Smooth muscle cell (in vitro differentiated cells): ENCODE measurements at regions not wholly inside any gene's neighbourhood (a gene's known extent, or its start where the extent isn't known, plus 50 kb on each side); places are given as distances from the start of the nearest gene placed in this dataset.

Source experiments
- DNase-seq: peaks from one replicate; lab custom pipeline; 2025; ENCODE audit not compliant: unreplicated experiment; lab: John Stamatoyannopoulos, UW
- H2AFZ ChIP-seq: fragments of 200-600 bp; sonication (generic); 2 replicates; pipeline ENCODE4 v1.6.0; 2016; ENCODE audit warnings: antibody characterized with exemption, low read depth, mild to moderate bottlenecking
- H3F3A ChIP-seq: fragments of 200-600 bp; sonication (generic); 2 replicates; pipeline ENCODE4 v1.6.0; 2017; ENCODE audit warnings: antibody characterized with exemption, low read depth
- H3K27ac ChIP-seq: fragments of 200-600 bp; sonication (generic); 2 replicates; pipeline ENCODE4 v1.5.1; 2016; ENCODE audit warnings: low read depth, mild to moderate bottlenecking
- H3K27me3 ChIP-seq: fragments of 200-600 bp; sonication (generic); 2 replicates; pipeline ENCODE4 v1.6.1; 2016; ENCODE audit warnings: low read depth, mild to moderate bottlenecking
- H3K36me3 ChIP-seq: fragments of 200-600 bp; sonication (generic); 2 replicates; pipeline ENCODE4 v1.5.1; 2016; ENCODE audit warnings: low read depth
- H3K4me1 ChIP-seq: fragments of 200-600 bp; sonication (generic); 2 replicates; pipeline ENCODE4 v1.5.1; 2016; ENCODE audit warnings: low read depth
- H3K4me2 ChIP-seq: fragments of 200-600 bp; sonication (generic); 2 replicates; pipeline ENCODE4 v1.6.0; 2016; ENCODE audit warnings: mild to moderate bottlenecking
- H3K4me3 ChIP-seq: fragments of 200-600 bp; sonication (generic); 2 replicates; pipeline ENCODE4 v1.5.1; 2016; ENCODE audit warnings: mild to moderate bottlenecking
- H3K79me2 ChIP-seq: fragments of 200-600 bp; sonication (generic); 2 replicates; pipeline ENCODE4 v1.6.0; 2016; ENCODE audit warnings: low read depth, mild to moderate bottlenecking
- H3K9ac ChIP-seq: fragments of 200-600 bp; sonication (generic); 2 replicates; pipeline ENCODE4 v1.6.0; 2016; ENCODE audit warnings: low read depth
- H3K9me3 ChIP-seq: fragments of 200-600 bp; sonication (generic); replicated peaks from 2 replicates; pipeline ENCODE4 v1.5.1; 2016; ENCODE audit warnings: low read depth
- H4K20me1 ChIP-seq: fragments of 200-600 bp; sonication (generic); 2 replicates; pipeline ENCODE4 v1.6.0; 2016; ENCODE audit warnings: low read depth
- CTCF ChIP-seq: fragments of 200-600 bp; sonication (generic); IDR thresholded peaks from 2 replicates; pipeline ENCODE4 v1.5.1; 2017; ENCODE audit warnings: borderline replicate concordance, mild to moderate bottlenecking, antibody characterized with exemption; ENCODE audit not compliant: insufficient read depth, poor library complexity, severe bottlenecking
- WGBS: methylation state at CpG from one replicate; pipeline ENCODE4 v1.1.7; 2016; ENCODE audit warnings: low lambda C conversion rate; 5-methylcytosine and 5-hydroxymethylcytosine counted together

- H3K9ac ChIP-seq: no peak overlapping the region
- H3K9me3 ChIP-seq: no peaks in the 10 kb centered on the region
- no peak for TF ChIP-seq CTCF
- H3K36me3 ChIP-seq: no peaks in the 10 kb centered on the region
- H3K4me3 ChIP-seq: no peak overlapping the region
- 86% methylated on average over 2 of the region's 2 CpGs for WGBS
- H4K20me1 ChIP-seq: no peaks in the 10 kb centered on the region
- H3K79me2 ChIP-seq: no peaks in the 10 kb centered on the region
- H3K27me3 ChIP-seq: no peaks in the 10 kb centered on the region
- DNase-seq: no peak
- no peak overlapping the region for H2AFZ ChIP-seq
- H3K4me2 ChIP-seq: no peak overlapping the region
- no peak overlapping the region for H3K27ac ChIP-seq
- H3F3A ChIP-seq: no peaks in the 10 kb centered on the region
- H3K4me1 ChIP-seq: no peaks in the 10 kb centered on the region
These were observed 459.7 kb upstream of the ZP4 start for GRCh38 chr1:238350471-238350870.

- 77% methylated on average over 1 of the region's 1 CpG for whole genome bisulfite sequencing
- no peaks in the 10 kb centered on the region for H3K27me3 ChIP-seq
- no peak for TF ChIP-seq CTCF
- no peak for DNase-seq
- H3K79me2 ChIP-seq: no peaks in the 10 kb centered on the region
- H3K4me2 ChIP-seq: no peak overlapping the region
- H3K4me3 ChIP-seq: no peak overlapping the region
- H3F3A ChIP-seq: no peaks in the 10 kb centered on the region
- no peaks in the 10 kb centered on the region for H3K9me3 ChIP-seq
- no peaks in the 10 kb centered on the region for H3K4me1 ChIP-seq
- no peak overlapping the region for H2AFZ ChIP-seq
- H3K36me3 ChIP-seq: no peaks in the 10 kb centered on the region
- H3K9ac ChIP-seq: no peak overlapping the region
- no peaks in the 10 kb centered on the region for H4K20me1 ChIP-seq
- H3K27ac ChIP-seq: no peak overlapping the region
These were observed 455.6 kb upstream of the ZP4 start for GRCh38 chr1:238346340-238346739.

GRCh38 chr1:238345837-238346236 lies 455.1 kb upstream of the ZP4 start:
- Histone ChIP-seq H3K4me1 (no peaks in the 10 kb centered on the region), H3K9ac (no peak overlapping the region), H3K4me2 (no peak overlapping the region), H4K20me1 (no peaks in the 10 kb centered on the region), H3F3A (no peaks in the 10 kb centered on the region), H3K79me2 (no peaks in the 10 kb centered on the region), H3K27me3 (no peaks in the 10 kb centered on the region), H3K9me3 (no peaks in the 10 kb centered on the region), H3K36me3 (no peaks in the 10 kb centered on the region), H3K27ac (no peak overlapping the region), H3K4me3 (no peak overlapping the region), H2AFZ (no peak overlapping the region)
- WGBS: 86% methylated on average over 6 of the region's 6 CpGs
- TF ChIP-seq CTCF: no peak
- no peak for DNase-seq

GRCh38 chr1:238343852-238344251 lies 453.1 kb upstream of the ZP4 start:
- no peak for DNase-seq
- no peak overlapping the region for H3K27ac ChIP-seq
- no peak overlapping the region for H3K9ac ChIP-seq
- H3K36me3 ChIP-seq: no peaks in the 10 kb centered on the region
- H3K9me3 ChIP-seq: no peaks in the 10 kb centered on the region
- H3K4me1 ChIP-seq: no peaks in the 10 kb centered on the region
- H4K20me1 ChIP-seq: no peaks in the 10 kb centered on the region
- no peaks in the 10 kb centered on the region for H3K27me3 ChIP-seq
- H3K4me2 ChIP-seq: no peak overlapping the region
- 87% methylated on average over 3 of the region's 3 CpGs for WGBS
- H3K4me3 ChIP-seq: no peak overlapping the region
- H2AFZ ChIP-seq: no peak overlapping the region
- no peaks in the 10 kb centered on the region for H3K79me2 ChIP-seq
- no peak for TF ChIP-seq CTCF
- no peaks in the 10 kb centered on the region for H3F3A ChIP-seq
